ENCODE measurements at regions not wholly inside any gene's neighbourhood (a gene's known extent, or its start where the extent isn't known, plus 50 kb on each side); places are given as distances from the start of the nearest gene placed in this dataset.
"Not testable (repeated sequence)": the region's sequence is repeated elsewhere in the genome, so short reads cannot be mapped to it uniquely, and the experiment has no call there.

DNA sequence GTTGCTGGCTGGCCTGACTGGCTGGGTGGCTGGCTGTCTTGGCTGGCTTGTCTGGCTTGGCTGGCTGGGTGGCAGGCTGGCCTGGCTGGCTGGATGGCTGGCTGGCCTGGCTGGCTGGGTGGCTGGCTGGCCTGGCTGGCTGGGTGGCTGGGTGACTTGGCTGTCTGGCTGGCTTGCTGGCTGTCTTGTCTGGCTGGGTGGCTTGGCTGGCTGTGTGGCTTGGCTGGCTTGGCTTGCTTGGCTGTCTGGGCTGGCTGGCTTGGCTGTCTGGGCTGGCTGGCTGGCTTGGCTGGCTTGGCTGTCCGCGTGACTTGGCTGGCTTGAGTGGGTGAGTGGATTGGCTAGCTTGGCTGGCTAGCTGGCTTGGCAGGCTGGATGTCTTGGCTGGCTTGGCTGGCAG lies 2835.6 kb downstream of the RPIA start:
- TF ChIP-seq CTCF, POLR2A, EP300 (IDR thresholded peaks at IDR 0.05): not testable (repeated sequence)
